GM23248 (cell line): ENCODE measurements at regions not wholly inside any gene's neighbourhood (a gene's known extent, or its start where the extent isn't known, plus 50 kb on each side); places are given as distances from the start of the nearest gene placed in this dataset.
A peak's percentile ranks its signal among the peaks of the same experiment; 100 is the strongest.

Source experiments
- DNase-seq: peaks from one replicate; pipeline ENCODE4 v3.0.0-alpha.2; 2015
- H2AFZ ChIP-seq: fragments of 200-600 bp; sonication (generic); 2 replicates; pipeline ENCODE4 v1.6.1; 2016; ENCODE audit warnings: antibody characterized with exemption
- H3F3A ChIP-seq: fragments of 200-600 bp; sonication (generic); 2 replicates; pipeline ENCODE4 v1.6.1; 2016; ENCODE audit warnings: mild to moderate bottlenecking, antibody characterized with exemption, mixed run types; ENCODE audit not compliant: insufficient read depth
- H3K27ac ChIP-seq: fragments of 200-600 bp; sonication (generic); 2 replicates; pipeline ENCODE4 v1.5.1; 2016; ENCODE audit warnings: mild to moderate bottlenecking
- H3K27me3 ChIP-seq: fragments of 200-600 bp; sonication (generic); replicated peaks from 2 replicates; pipeline ENCODE4 v1.6.1; 2016; ENCODE audit warnings: mild to moderate bottlenecking; ENCODE audit not compliant: insufficient read depth
- H3K36me3 ChIP-seq: fragments of 200-600 bp; sonication (generic); 2 replicates; pipeline ENCODE4 v1.6.1; 2016; ENCODE audit warnings: low read depth, mild to moderate bottlenecking
- H3K4me1 ChIP-seq: fragments of 200-600 bp; sonication (generic); 2 replicates; pipeline ENCODE4 v1.6.1; 2016; ENCODE audit warnings: mild to moderate bottlenecking; ENCODE audit not compliant: insufficient read depth
- H3K4me2 ChIP-seq: fragments of 200-600 bp; sonication (generic); one replicate; pipeline ENCODE4 v1.6.1; 2016; ENCODE audit warnings: mild to moderate bottlenecking; ENCODE audit not compliant: unreplicated experiment
- H3K4me3 ChIP-seq: fragments of 200-600 bp; sonication (generic); 2 replicates; pipeline ENCODE4 v1.5.1; 2016; ENCODE audit warnings: mild to moderate bottlenecking
- H3K79me2 ChIP-seq: fragments of 200-600 bp; sonication (generic); 2 replicates; pipeline ENCODE4 v1.6.1; 2016; ENCODE audit warnings: mild to moderate bottlenecking; ENCODE audit not compliant: insufficient read depth
- H3K9ac ChIP-seq: fragments of 200-600 bp; sonication (generic); 2 replicates; pipeline ENCODE4 v1.6.1; 2016; ENCODE audit warnings: mild to moderate bottlenecking
- H3K9me2 ChIP-seq: fragments of 200-600 bp; sonication (generic); 2 replicates; pipeline ENCODE4 v1.6.1; 2016; ENCODE audit warnings: mixed run types, mild to moderate bottlenecking, moderate library complexity; ENCODE audit not compliant: insufficient read depth
- H3K9me3 ChIP-seq: fragments of 200-600 bp; sonication (generic); one replicate; pipeline ENCODE4 v1.6.1; 2017; ENCODE audit warnings: low read depth
- H4K20me1 ChIP-seq: fragments of 200-600 bp; sonication (generic); 2 replicates; pipeline ENCODE4 v1.6.0; 2016; ENCODE audit not compliant: insufficient read depth
- EZH2 ChIP-seq: fragments of 200-600 bp; sonication (generic); IDR thresholded peaks from 2 replicates; pipeline ENCODE4 v1.6.1; 2018; ENCODE audit warnings: antibody characterized with exemption, mild to moderate bottlenecking; ENCODE audit not compliant: insufficient read depth, poor library complexity, severe bottlenecking
- EZH2phosphoT487 ChIP-seq: fragments of 200-600 bp; sonication (generic); IDR thresholded peaks from 2 replicates; pipeline ENCODE4 v1.6.1; 2018; ENCODE audit warnings: antibody characterized with exemption, moderate library complexity, mild to moderate bottlenecking, low read depth; ENCODE audit not compliant: insufficient read depth
- WGBS, 2 experiments: methylation state at CpG; one replicate each; pipeline ENCODE4 v1.1.6; 2015 to 2017; ENCODE audit warnings: low lambda C conversion rate in 2 of 2, low coverage in 1 of 2; ENCODE audit errors: missing lambda C conversion rate in 2 of 2; 5-methylcytosine and 5-hydroxymethylcytosine counted together
- in situ Hi-C: fragments of 300-500 bp; cut with MboI; formaldehyde crosslinking; loops from 2 replicates; pipeline ENCODE4 v1.15.0; 2020

DNA sequence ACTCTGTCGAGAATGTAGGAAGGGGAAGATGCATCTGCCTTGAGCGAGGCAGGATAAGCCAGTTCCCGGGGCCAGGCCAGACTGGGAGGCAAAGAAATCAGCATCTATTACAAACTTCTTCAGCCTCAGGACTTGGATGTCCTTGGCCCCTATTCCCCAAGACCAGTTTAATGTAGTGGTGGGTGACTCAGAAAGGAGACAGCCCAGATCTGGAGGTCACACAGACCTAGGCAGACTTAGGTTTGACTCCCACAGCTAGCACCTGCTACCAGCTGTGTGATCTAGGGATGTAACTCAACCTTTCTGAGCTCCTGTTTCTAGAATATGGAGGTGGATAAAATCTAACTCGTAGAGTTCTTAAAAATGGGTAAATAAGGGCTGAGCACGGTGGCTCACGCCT is 409.5 kb upstream of the PROK2 start:
- no peak overlapping the region for H2AFZ ChIP-seq

DNA sequence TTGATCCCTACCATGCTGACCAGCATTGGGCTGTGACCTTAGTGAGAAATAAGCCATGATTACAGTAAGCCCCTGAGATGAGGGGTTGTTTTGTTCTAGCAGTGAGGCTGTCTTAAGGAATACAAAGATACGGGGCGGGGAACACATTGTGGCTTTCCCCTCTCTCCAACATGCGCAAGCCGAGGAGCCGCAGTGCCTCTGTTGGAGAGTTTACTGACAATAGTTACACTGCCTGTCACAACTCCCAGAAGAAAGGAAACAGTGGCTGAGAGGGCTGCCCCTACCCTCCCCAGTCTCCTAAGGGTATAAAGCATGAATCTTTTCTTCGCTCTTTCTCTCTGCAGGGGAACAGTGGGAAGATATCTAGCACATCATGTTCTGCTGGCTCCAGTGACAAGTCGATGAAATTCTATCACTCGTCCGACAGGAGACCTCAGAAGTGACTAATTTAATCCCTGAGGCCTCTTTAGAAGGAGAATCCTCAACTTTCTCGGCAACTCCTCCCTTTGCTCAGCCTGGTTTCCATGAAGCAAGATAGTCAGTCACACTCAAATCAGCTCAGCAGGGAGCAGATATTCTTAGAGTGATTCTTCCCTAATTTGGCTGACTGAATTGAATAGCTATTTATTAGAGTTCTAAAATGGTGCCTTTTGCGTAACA is 409.0 kb upstream of the PROK2 start:
- Histone ChIP-seq H3K27me3 (no peaks in the 10 kb centered on the region; the same call in 1 of the 2 replicates), H3K79me2 (no peaks in the 10 kb centered on the region), H3K9ac (no peak overlapping the region), H3K27ac (no peak overlapping the region), H3K4me3 (no peak overlapping the region), H3K9me3 (no peaks in the 10 kb centered on the region), H3K36me3 (no peaks in the 10 kb centered on the region), H3K4me1 (no peaks in the 10 kb centered on the region), H3K4me2 (no peak overlapping the region), H3F3A (no peaks in the 10 kb centered on the region), H4K20me1 (no peaks in the 10 kb centered on the region), H2AFZ (no peak overlapping the region), H3K9me2 (no peaks in the 10 kb centered on the region)
- peak; percentile 45 for DNase-seq
- no peak for TF ChIP-seq EZH2
- TF ChIP-seq EZH2phosphoT487: no peak
- in situ Hi-C loops: no loop called here
- WGBS, 2 experiments: 74 to 77% methylated on average over 11 of the region's 11 CpGs

More for the DNA sequence above, 409.5 kb upstream of the PROK2 start:
- Histone ChIP-seq H3K36me3 (no peaks in the 10 kb centered on the region), H3K4me1 (no peaks in the 10 kb centered on the region), H3K4me3 (no peak overlapping the region), H3K9ac (no peak overlapping the region), H3K9me3 (no peaks in the 10 kb centered on the region), H3K27ac (no peak overlapping the region), H3K9me2 (no peaks in the 10 kb centered on the region), H3K79me2 (no peaks in the 10 kb centered on the region), H3K4me2 (no peak overlapping the region), H3F3A (no peaks in the 10 kb centered on the region), H3K27me3 (no peaks in the 10 kb centered on the region; the same call in 1 of the 2 replicates), H4K20me1 (no peaks in the 10 kb centered on the region)
- TF ChIP-seq EZH2phosphoT487 (no peak), EZH2 (no peak)
- in situ Hi-C loops: no loop called here
- WGBS, 2 experiments: 82 to 87% methylated on average over 6 of the region's 6 CpGs
- no peak for DNase-seq

DNA sequence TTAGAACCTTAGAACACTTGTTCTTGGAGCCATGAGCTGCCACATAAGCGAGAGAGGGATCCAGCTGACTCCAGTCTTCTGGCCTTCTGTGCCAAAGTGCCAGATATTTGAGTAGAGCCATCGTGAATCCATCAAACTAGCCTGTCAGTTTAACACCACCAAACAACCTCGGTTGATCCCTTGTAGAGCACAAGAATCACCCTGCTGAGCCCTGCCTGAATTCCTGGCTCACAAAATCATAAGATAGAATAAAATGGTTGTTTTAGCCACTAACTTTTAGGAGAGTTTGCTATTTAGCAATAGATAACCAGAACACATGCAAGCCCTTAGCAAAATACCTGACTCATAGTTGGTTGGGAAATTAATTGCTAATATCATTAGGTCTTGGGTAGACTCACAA is 407.6 kb upstream of the PROK2 start:
- in situ Hi-C loops: no loop called here
- no peaks in the 10 kb centered on the region for H3K36me3 ChIP-seq

DNA sequence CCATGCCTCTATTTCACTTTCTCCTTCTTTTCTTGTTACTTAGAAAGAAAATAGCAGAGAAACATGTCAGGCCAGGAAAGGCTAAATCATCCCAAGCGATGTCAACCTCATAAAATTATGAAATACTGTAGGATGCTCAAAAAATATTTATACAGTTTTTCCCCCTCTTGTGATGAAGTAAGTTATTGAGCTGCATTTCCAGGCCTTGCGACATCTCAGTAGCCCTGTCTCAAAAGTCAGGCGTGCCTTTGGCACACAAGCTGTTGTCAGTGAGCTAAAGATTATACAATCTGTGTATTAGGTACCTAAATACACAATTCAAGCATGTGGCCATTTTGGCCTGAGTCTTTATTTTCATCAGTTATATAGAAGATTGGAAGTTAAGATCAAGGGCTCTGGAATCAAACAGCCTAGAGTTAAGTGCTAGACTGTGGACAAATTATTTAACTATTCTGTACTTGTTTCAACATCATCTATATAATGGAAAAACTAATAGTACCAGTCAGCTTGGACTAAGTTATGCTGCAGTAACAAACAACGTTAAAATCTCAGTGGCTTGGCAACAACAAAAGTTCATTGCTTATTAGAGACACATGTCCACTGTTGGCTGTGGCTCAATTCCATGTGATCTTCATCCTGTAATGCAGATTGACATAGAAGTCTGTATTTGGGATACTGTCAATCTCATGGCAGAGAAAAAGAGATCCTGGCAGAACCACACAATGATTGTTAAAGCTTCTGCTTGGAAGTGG is 406.4 kb upstream of the PROK2 start:
- H3K9ac ChIP-seq: no peak overlapping the region
- H3K9me3 ChIP-seq: no peaks in the 10 kb centered on the region
- peaks cover 11% of the 10 kb centered on the region for H3F3A ChIP-seq
- TF ChIP-seq EZH2 (no peak), EZH2phosphoT487 (no peak)
- H3K4me2 ChIP-seq: no peak overlapping the region
- H3K4me1 ChIP-seq: peaks cover 9% of the 10 kb centered on the region
- in situ Hi-C loops: no loop called here
- peak; percentile 36 for DNase-seq
- H3K27ac ChIP-seq: no peak overlapping the region
- no peak overlapping the region for H2AFZ ChIP-seq
- H3K9me2 ChIP-seq: no peaks in the 10 kb centered on the region
- WGBS, 2 experiments: 52 to 55% methylated on average over 4 of the region's 4 CpGs
- no peaks in the 10 kb centered on the region for H3K79me2 ChIP-seq
- no peak overlapping the region for H3K4me3 ChIP-seq
- H3K27me3 ChIP-seq: no peaks in the 10 kb centered on the region
- no peaks in the 10 kb centered on the region for H3K36me3 ChIP-seq
- no peaks in the 10 kb centered on the region for H4K20me1 ChIP-seq

More for the DNA sequence above, 407.6 kb upstream of the PROK2 start:
- Histone ChIP-seq H3F3A (no peaks in the 10 kb centered on the region), H3K9me3 (no peaks in the 10 kb centered on the region), H3K4me2 (no peak overlapping the region), H3K79me2 (no peaks in the 10 kb centered on the region), H3K9me2 (no peaks in the 10 kb centered on the region), H3K4me3 (no peak overlapping the region), H4K20me1 (no peaks in the 10 kb centered on the region), H3K27ac (no peak overlapping the region), H2AFZ (no peak overlapping the region), H3K27me3 (no peaks in the 10 kb centered on the region), H3K4me1 (no peaks in the 10 kb centered on the region), H3K9ac (no peak overlapping the region)
- DNase-seq: no peak
- no peak for TF ChIP-seq EZH2phosphoT487
- TF ChIP-seq EZH2: no peak
- 41 to 49% methylated on average over 3 of the region's 3 CpGs for WGBS, 2 experiments
